B cell (primary cell): ENCODE measurements at regions not wholly inside any gene's neighbourhood (a gene's known extent, or its start where the extent isn't known, plus 50 kb on each side); places are given as distances from the start of the nearest gene placed in this dataset.
"Not testable (repeated sequence)": the region's sequence is repeated elsewhere in the genome, so short reads cannot be mapped to it uniquely, and the experiment has no call there.

Experiments
- ATAC-seq: fragments of 200-7000 bp; cut with Tn5 transposase; one replicate; pipeline ENCODE4 v1.10.0; 2021; ENCODE audit warnings: low read depth, mild to moderate bottlenecking, moderate number of reproducible peaks, moderate library complexity
- CTCF ChIA-PET: fragments of 350-600 bp; sonication (Branson Sonifier 250); formaldehyde crosslinking; loops from one replicate; lab custom pipeline; 2021; ENCODE audit warnings: antibody characterized with exemption, inconsistent platforms; lab: Charles Lee
- POLR2A ChIA-PET: fragments of 350-600 bp; sonication (Branson Sonifier 250); formaldehyde crosslinking; loops from one replicate; lab custom pipeline; 2021; ENCODE audit warnings: antibody characterized with exemption; lab: Charles Lee
- DNase-seq: peaks from one replicate; pipeline ENCODE4 v3.0.0; 2013
- H2AFZ ChIP-seq: 2 replicates; pipeline ENCODE4 v1.6.1; 2012; ENCODE audit warnings: mild to moderate bottlenecking, low read depth, low read length; ENCODE audit not compliant: insufficient read depth, poor library complexity, severe bottlenecking
- H3K27ac ChIP-seq, 2 donors: 1 replicate in 1 of 2; 2 replicates in 1 of 2; pipeline ENCODE4 v1.5.1; 2012 to 2013; ENCODE audit warnings: low read length in 2 of 2, mild to moderate bottlenecking in 2 of 2, moderate library complexity in 1 of 2
- H3K27me3 ChIP-seq, 4 experiments: fragments of 200-600 bp in 1 of 4; sonication (generic) in 1 of 4; replicated peaks in 1 of 4; 1 replicate in 2 of 4; 2 replicates in 2 of 4; pipeline versions ENCODE4 v1.6.1 to v1.7.0; 2013 to 2016; ENCODE audit warnings: low read length in 3 of 4, mild to moderate bottlenecking in 2 of 4, mixed read lengths in 1 of 4, moderate library complexity in 1 of 4; ENCODE audit not compliant: insufficient read depth in 4 of 4, control insufficient read depth in 3 of 4; ENCODE audit errors: control extremely low read depth in 1 of 4
- H3K36me3 ChIP-seq, 2 experiments: replicated peaks in 1 of 2; 1 replicate in 1 of 2; 2 replicates in 1 of 2; pipeline versions ENCODE4 v1.6.1 to v1.7.1; 2013; ENCODE audit warnings: low read length in 1 of 2; ENCODE audit not compliant: insufficient read depth in 2 of 2, control insufficient read depth in 1 of 2; ENCODE audit errors: control extremely low read depth in 1 of 2, extremely low read depth in 1 of 2
- H3K4me1 ChIP-seq, 2 donors: fragments of 200-600 bp in 1 of 2; sonication (generic) in 1 of 2; 1 replicate in 1 of 2; 2 replicates in 1 of 2; pipeline versions ENCODE4 v1.5.1 to v1.6.1; 2013 to 2017; ENCODE audit warnings: low read length in 2 of 2; ENCODE audit not compliant: control insufficient read depth in 2 of 2, insufficient read depth in 2 of 2
- H3K4me2 ChIP-seq: replicated peaks from 2 replicates; pipeline ENCODE3; 2012; ENCODE audit warnings: mild to moderate bottlenecking, low read depth, low read length; ENCODE audit not compliant: poor library complexity, severe bottlenecking
- H3K4me3 ChIP-seq, 5 experiments: fragments of 200-600 bp in 1 of 5; sonication (generic) in 1 of 5; 1 replicate in 3 of 5; 2 replicates in 2 of 5; pipeline versions ENCODE4 v1.5.1 to v1.7.0; 2011 to 2016; ENCODE audit warnings: low read length in 4 of 5, mild to moderate bottlenecking in 4 of 5, low read depth in 2 of 5, control low read depth in 1 of 5, moderate library complexity in 1 of 5; ENCODE audit not compliant: insufficient read depth in 1 of 5; ENCODE audit errors: control extremely low read depth in 1 of 5, extremely low read depth in 1 of 5
- H3K79me2 ChIP-seq: fragments of 200-600 bp; sonication (generic); one replicate; pipeline ENCODE4 v1.6.0; 2016; ENCODE audit warnings: low read length; ENCODE audit not compliant: control insufficient read depth, insufficient read depth
- H3K9ac ChIP-seq: fragments of 200-600 bp; sonication (generic); 2 replicates; pipeline ENCODE4 v1.6.1; 2017; ENCODE audit warnings: mild to moderate bottlenecking, low read length, moderate library complexity
- H3K9me3 ChIP-seq, 3 donors: one replicate each; pipeline versions ENCODE4 v1.6.1 to v1.7.1; 2013; ENCODE audit warnings: low read length in 2 of 3; ENCODE audit not compliant: control insufficient read depth in 2 of 3, insufficient read depth in 1 of 3; ENCODE audit errors: control extremely low read depth in 1 of 3
- H4K20me1 ChIP-seq: 2 replicates; pipeline ENCODE4 v1.6.0; 2012; ENCODE audit warnings: mild to moderate bottlenecking, low read length; ENCODE audit not compliant: insufficient read depth, control insufficient read depth, poor library complexity, severe bottlenecking
- H3K27ac Mint-ChIP-seq: one replicate; pipeline ENCODE4 v1.8.0; 2021; ENCODE audit warnings: mixed read lengths
- H3K27me3 Mint-ChIP-seq: one replicate; pipeline ENCODE4 v1.8.0; 2021; ENCODE audit warnings: mixed read lengths
- H3K4me1 Mint-ChIP-seq: one replicate; pipeline ENCODE4 v1.8.0; 2021; ENCODE audit warnings: mixed read lengths
- H3K4me3 Mint-ChIP-seq: one replicate; pipeline ENCODE4 v1.8.0; 2021; ENCODE audit warnings: mixed read lengths
- H3K9me3 Mint-ChIP-seq: one replicate; pipeline ENCODE4 v1.8.0; 2022; ENCODE audit warnings: mixed read lengths; ENCODE audit not compliant: insufficient read depth
- CTCF ChIP-seq: fragments of 200-600 bp; IDR thresholded peaks from one replicate; pipeline ENCODE4 v1.8.0; 2022; ENCODE audit warnings: antibody characterized with exemption, mild to moderate bottlenecking
- EZH2 ChIP-seq: IDR thresholded peaks from 2 replicates; pipeline ENCODE4 v1.6.1; 2012; ENCODE audit warnings: borderline replicate concordance, low read depth, mild to moderate bottlenecking, moderate library complexity, low read length; ENCODE audit not compliant: insufficient read depth, poor library complexity, severe bottlenecking
- WGBS: methylation state at CpG from one replicate; pipeline ENCODE4 v1.1.5; 2013; ENCODE audit warnings: missing lambda C conversion rate; ENCODE audit not compliant: insufficient coverage; 5-methylcytosine and 5-hydroxymethylcytosine counted together
- intact Hi-C: fragments of 100-400 bp; cut with micrococcal nuclease; formaldehyde crosslinking; loops from one replicate; pipeline ENCODE4 v1.10.0; 2022

- WGBS: 100% methylated on average over 1 of the region's 2 CpGs
- peaks cover 0 to 4% (median 0%) of the 10 kb centered on the region in 4 experiments for H3K27me3 ChIP-seq
- no peak overlapping the region for H3K9ac ChIP-seq
- H2AFZ ChIP-seq: no peak overlapping the region
- H3K9me3 Mint-ChIP-seq: no peaks in the 10 kb centered on the region
- CTCF ChIA-PET: interaction anchor here (1.4 kb wide), 1 partner anchor 697 kb away, joined by 3 read pairs; no protein-coding TSS in a partner anchor
- no peak overlapping the region for H3K4me2 ChIP-seq
- H3K9me3 ChIP-seq: no peaks in the 10 kb centered on the region
- H3K27me3 Mint-ChIP-seq: peaks cover 3% of the 10 kb centered on the region
- H3K27ac Mint-ChIP-seq: no peak overlapping the region
- H3K27ac ChIP-seq: no peak overlapping the region
- no peaks in the 10 kb centered on the region for H3K79me2 ChIP-seq
- no peak overlapping the region for H3K4me3 ChIP-seq
- H3K4me3 Mint-ChIP-seq: no peak overlapping the region
- H3K36me3 ChIP-seq: no peaks in the 10 kb centered on the region
- H3K4me1 Mint-ChIP-seq: no peaks in the 10 kb centered on the region
- no peaks in the 10 kb centered on the region for H4K20me1 ChIP-seq
- DNase-seq (no peak), ATAC-seq (no peak)
- H3K4me1 ChIP-seq: no peaks in the 10 kb centered on the region
- POLR2A ChIA-PET: no interaction called here
- intact Hi-C loops: no loop called here
- TF ChIP-seq CTCF (no peak), EZH2 (no peak)
These were observed 660.7 kb downstream of the LMO4 start for GRCh38 chr1:87989346-87989745.

- H3K4me1 Mint-ChIP-seq, H3K4me3 ChIP-seq, H2AFZ ChIP-seq, ATAC-seq, H3K9me3 ChIP-seq, CTCF ChIA-PET, H3K9me3 Mint-ChIP-seq, DNase-seq, intact Hi-C loops, H3K79me2 ChIP-seq, H4K20me1 ChIP-seq, H3K36me3 ChIP-seq, POLR2A ChIA-PET, H3K4me1 ChIP-seq, H3K4me3 Mint-ChIP-seq, H3K9ac ChIP-seq, H3K4me2 ChIP-seq, H3K27ac Mint-ChIP-seq, H3K27me3 ChIP-seq, H3K27me3 Mint-ChIP-seq, H3K27ac ChIP-seq: not testable (repeated sequence)
- WGBS: 100% methylated on average over 3 of the region's 5 CpGs
These were observed 663.9 kb downstream of the LMO4 start for GRCh38 chr1:87992536-87992935.
